ENCODE measurements at regions not wholly inside any gene's neighbourhood (a gene's known extent, or its start where the extent isn't known, plus 50 kb on each side); places are given as distances from the start of the nearest gene placed in this dataset.
"Not testable (repeated sequence)": the region's sequence is repeated elsewhere in the genome, so short reads cannot be mapped to it uniquely, and the experiment has no call there.

GRCh38 chr4:26034849-26035248 lies 120.8 kb downstream of the SMIM20 start:
- no peak for DNase-seq (ENCODE audit: low spot score)
- intact Hi-C loops (cut with DNase I) = no loop called here

GRCh38 chr4:26035921-26036320 lies 121.9 kb downstream of the SMIM20 start:
- no peak for DNase-seq (ENCODE audit: low spot score)

DNA sequence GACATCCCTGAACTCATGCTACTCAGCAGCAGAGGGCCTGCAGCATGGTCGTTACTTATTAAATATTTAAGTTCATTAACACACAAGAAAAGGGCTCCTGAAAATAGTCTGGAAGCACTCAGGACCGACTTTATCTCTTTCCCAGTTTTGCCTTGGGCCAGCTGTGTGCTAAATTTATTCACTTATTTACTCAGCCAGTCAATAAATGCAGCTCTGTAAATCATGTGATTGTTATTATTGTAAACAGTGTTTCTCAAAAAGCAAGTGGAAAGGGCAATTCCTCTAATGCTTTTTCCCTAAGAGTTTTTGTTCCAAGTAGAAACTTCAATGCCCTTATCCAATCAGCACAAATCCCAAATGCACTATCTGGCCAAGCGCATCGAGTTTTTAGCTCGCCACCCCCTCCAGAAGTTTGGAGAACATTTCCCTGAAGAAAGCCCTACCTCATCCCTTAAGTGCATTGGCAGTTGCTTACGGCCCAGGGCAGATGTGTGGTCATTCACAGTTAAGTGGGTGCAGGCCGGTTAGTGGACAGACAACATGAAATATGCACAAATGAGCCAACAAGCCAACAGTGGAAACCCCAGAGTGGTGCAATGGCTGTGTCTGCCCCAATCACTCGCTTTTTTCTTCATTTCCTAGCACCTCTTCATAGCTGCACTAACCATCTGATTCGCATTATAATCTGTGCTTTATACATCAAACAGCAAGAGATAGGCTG lies 125.8 kb downstream of the SMIM20 start:
- no peak for DNase-seq (ENCODE audit: low spot score)
- intact Hi-C loops (cut with DNase I) = no loop called here

More at GRCh38 chr4:26035921-26036320, 121.9 kb downstream of the SMIM20 start:
- intact Hi-C loops (cut with DNase I) = no loop called here

DNA sequence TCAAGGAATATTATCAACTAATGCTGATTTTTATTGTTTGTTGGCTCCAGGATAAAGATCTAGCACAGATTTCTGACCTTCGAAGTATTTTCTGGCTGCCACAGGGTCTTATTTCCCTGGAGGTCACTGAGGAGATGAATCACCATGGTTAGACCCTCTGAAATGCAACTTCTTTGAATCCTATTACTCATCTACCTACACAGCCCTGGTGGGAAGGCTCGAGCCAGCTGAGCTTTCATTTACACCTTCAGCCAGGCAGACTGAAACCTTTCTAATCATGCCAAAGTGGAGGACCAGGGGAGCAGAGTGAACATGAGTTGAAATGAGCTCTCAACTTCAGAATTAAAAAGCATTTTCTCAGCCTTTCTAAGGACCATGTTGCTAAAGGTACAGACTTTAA lies 130.5 kb downstream of the SMIM20 start:
- intact Hi-C loops (cut with DNase I) = no loop called here
- no peak for DNase-seq (ENCODE audit: low spot score)

GRCh38 chr4:26044983-26045382 lies 131.0 kb downstream of the SMIM20 start:
- intact Hi-C loops (cut with DNase I) = no loop called here
- DNase-seq (ENCODE audit: low spot score) = no peak

GRCh38 chr4:26047795-26048194 lies 133.8 kb downstream of the SMIM20 start:
- no peak for DNase-seq (ENCODE audit: low spot score)
- intact Hi-C loops (cut with DNase I) = no loop called here

DNA sequence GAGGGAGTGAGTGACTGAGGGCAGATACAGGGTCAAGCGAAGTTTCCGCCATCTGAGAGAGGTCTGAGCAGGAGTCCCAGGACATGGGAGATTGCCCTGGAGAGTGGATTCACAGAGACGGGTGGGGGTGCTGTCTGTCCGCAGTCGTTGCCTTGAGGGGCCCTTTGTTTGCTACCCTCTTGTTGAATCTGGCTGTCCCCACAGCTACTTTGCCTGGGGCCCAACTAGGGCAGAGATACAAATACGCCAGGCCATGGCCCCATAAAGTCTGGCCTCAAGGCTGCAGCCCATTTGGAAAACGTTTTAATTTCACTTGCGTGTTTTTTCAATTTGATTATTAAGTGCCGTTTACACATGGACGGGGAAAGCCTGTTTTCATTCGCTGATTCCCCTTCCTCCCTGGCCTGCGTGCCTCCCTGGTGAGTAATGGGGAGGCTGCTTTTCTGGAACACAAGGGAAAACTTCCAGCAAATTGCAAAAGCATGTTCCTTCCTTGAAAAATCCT lies 134.4 kb downstream of the SMIM20 start:
- intact Hi-C loops (cut with DNase I) = no loop called here
- DNase-seq (ENCODE audit: low spot score) = no peak

DNA sequence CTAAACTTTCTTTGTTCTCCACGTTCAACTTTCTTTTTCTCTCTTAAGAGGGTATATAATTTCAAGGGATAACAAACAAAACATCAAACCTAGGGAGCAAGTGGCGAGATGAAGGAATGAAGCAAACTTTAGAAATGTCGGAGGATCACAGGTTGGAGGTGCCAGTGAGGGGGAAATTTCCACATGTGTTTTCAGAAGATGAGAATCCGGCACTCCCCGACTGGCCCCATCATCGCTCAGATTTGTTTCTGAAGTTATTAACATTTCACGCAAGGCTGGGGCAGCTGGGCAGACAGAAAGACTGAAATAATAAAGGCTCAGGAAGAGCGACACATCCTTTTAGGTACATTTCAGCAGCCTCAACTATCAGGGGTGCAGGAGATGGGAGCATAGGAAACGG lies 134.9 kb downstream of the SMIM20 start:
- DNase-seq (ENCODE audit: low spot score) = no peak
- intact Hi-C loops (cut with DNase I) = no loop called here

DNA sequence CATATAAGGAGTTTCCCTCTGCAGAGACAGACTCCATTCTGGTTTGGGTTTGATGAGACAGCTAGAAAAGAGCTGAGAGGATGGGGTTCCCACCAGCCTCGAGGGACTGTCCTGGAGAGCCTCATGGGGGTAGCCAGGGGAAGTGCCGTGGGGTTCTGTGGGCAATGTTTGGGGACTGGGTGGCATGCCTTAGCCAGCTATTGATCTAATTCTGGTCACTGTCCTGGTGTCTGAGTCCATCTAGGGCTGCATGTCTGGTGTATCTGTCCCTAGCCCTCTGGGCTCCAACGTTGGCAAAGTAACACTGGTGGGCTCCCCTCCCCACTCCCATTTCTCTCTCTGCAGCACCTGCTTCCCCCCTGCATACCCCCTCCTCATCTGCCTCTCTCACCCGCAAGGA lies 135.4 kb downstream of the SMIM20 start:
- DNase-seq (ENCODE audit: low spot score) = no peak
- intact Hi-C loops (cut with DNase I) = no loop called here

DNA sequence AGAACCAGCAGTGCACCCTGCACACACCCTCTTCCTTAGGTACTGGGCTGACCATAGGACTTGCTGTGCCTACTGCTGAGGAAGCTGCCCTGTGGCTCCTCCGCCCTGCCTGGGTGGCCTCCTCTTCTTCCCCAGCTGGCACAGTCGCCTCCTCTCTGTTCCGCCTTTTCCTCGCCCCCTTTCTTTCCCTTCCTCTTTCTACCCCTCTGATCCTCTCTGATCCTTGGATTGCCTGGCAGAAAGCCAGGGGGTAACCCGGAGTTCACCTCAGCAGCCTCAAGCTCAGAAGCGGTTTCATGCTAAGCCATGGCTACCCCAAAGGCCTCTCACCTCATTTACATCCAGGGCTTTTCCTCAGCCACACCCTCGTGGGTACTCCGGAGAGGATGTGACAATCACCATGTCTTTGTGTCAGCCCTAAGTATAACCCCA lies 136.2 kb downstream of the SMIM20 start:
- no peak for DNase-seq (ENCODE audit: low spot score)
- intact Hi-C loops (cut with DNase I) = no loop called here

- intact Hi-C loops (cut with DNase I) = no loop called here
- DNase-seq (ENCODE audit: low spot score) = no peak
These were observed 136.7 kb downstream of the SMIM20 start for GRCh38 chr4:26050671-26051070.

- intact Hi-C loops (cut with DNase I) = no loop called here
- DNase-seq (ENCODE audit: low spot score) = no peak
These were observed 137.2 kb downstream of the SMIM20 start for GRCh38 chr4:26051240-26051639.

DNA sequence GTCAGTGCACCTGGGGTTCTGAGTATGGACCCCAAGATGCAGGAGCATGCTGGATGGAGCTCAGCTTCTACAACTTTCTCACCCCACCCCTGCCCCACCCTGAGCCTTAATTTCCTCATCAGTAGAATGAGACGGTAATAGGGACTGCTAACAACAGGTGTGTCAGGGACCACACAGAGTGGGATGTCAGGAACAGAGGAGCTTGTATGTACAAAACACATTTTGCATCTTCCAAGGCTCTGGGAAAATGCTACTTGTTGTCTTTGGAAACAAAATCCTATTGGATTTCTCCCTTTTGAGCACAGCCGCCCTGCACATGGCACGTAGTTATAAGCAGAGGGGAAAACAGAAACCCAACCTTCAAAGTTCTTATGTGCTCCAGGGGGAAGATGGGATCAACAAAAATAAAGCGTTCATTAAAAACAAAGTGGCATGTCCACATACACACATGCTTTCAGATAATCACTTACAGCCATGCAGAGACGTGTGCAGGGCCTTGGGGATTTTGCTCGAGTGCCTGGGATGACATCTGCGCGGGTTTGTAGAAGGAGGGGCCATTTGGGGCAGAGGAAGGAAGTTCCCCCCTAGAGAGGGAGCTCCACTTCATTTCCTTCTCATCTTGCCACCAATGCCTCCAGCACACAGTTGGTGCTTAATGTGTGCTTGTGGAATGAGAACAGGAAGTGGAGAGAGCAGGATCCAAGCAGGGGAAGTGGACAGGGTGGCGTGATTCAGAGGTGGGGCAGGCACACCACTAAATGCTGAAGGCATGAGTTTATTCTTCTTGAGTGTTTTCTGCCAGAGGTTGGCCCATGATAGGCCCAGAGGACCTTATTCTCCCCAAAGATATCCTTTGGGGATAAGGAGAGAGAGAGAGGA lies 138.9 kb downstream of the SMIM20 start:
- DNase-seq (ENCODE audit: low spot score) = no peak
- intact Hi-C loops (cut with DNase I) = no loop called here

DNA sequence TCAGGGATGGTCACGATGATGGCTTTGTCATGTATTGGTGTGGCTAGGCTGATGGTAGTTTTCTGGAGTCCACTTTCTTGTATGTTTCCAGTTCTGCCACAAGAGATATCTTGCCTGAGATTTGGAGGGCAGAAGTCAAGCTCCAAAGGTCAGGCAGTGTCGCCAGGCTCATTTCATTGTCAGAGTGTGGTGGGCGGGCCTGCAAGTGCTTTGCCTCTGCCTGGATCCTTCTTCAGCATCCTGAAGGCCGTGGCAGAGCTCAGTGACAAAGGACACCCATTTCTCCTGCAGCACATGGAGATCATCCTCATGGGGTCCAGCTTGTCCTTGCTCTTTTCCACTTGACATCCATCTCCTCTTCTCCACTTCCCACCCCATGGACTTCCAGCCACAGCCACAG lies 139.7 kb downstream of the SMIM20 start:
- DNase-seq (ENCODE audit: low spot score) = no peak
- intact Hi-C loops (cut with DNase I) = no loop called here

GRCh38 chr4:26055855-26056254 lies 141.8 kb downstream of the SMIM20 start:
- no peak for DNase-seq (ENCODE audit: low spot score)

GRCh38 chr4:26056406-26056805 lies 142.4 kb downstream of the SMIM20 start:
- intact Hi-C loops (cut with DNase I) = no loop called here
- no peak for DNase-seq (ENCODE audit: low spot score)

More at GRCh38 chr4:26055855-26056254, 141.8 kb downstream of the SMIM20 start:
- intact Hi-C loops (cut with DNase I) = no loop called here

- intact Hi-C loops (cut with DNase I); DNase-seq (ENCODE audit: low spot score): not testable (repeated sequence)
These were observed 143.8 kb downstream of the SMIM20 start for GRCh38 chr4:26057839-26058238.

GRCh38 chr4:26058537-26058936 lies 144.5 kb downstream of the SMIM20 start:
- intact Hi-C loops (cut with DNase I) = no loop called here
- DNase-seq (ENCODE audit: low spot score) = no peak

DNA sequence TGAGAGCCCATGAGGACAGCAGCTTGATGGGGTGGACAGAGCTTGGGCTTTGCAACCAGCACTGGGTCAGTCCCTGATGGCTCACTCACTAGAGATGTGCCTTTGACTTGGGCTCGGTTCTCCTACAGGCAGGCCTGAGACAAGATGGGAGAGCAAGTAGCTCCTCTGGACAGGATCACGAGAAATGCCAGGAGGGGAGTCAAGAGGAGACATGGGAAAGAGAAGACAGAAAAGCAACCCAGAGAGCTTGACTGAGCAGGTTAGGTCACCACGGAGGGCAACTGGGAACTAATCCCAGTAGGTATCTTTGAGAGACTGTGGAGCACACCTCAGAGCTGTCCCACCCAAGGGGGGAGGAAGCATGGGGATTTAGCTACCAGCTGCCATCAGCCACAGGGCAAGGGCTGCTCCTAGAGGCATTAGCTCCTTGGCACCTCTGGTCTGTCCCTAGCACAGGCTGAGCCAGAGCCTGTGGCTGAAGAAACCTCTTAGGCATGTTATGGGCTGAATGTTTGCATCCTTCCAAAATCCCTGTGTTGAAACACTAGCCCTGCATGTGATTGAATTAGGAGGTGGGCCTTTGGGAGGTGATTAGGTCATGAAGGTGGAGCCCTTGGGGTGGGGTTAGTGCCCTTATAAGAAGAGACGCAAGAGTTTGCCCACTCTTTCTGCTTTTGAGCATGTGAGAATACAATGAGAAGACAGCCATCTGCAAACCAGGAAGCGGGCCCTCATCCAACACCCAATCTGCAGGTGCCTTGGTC lies 145.6 kb downstream of the SMIM20 start:
- DNase-seq (ENCODE audit: low spot score) = no peak
- intact Hi-C loops (cut with DNase I) = no loop called here

DNA sequence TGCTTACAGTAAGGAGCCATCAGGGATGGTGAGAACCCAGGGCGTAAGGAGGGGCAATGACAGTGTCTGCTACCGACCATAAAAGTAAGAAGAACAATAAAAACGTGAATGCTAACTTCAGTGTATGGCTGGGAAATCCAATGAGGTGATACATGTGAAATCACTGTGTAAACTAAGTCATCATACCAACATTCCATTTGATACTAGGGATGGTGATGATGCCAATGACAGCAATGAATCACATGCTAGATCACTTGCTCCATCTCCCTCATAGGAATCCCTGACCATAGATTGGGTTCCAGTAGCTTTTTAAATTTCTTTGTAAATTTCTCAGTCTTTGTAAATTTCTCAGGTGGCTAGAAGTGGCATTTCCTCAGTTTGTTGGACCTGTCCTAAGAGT lies 146.3 kb downstream of the SMIM20 start:
- intact Hi-C loops (cut with DNase I) = no loop called here
- DNase-seq (ENCODE audit: low spot score) = no peak

Measured in cardiac septum (tissue), 1 donor.